NT2/D1 (cell line): ENCODE measurements at regions not wholly inside any gene's neighbourhood (a gene's known extent, or its start where the extent isn't known, plus 50 kb on each side); places are given as distances from the start of the nearest gene placed in this dataset.

Experiments
- YY1 ChIP-seq: IDR thresholded peaks from 2 replicates; pipeline ENCODE4 v1.6.1; 2011; ENCODE audit not compliant: insufficient read length, insufficient read depth
- ZNF274 ChIP-seq: IDR thresholded peaks from 2 replicates; pipeline ENCODE4 v1.6.1; 2011; ENCODE audit warnings: mild to moderate bottlenecking, low read depth, low read length

GRCh38 chr10:32114508-32114907 lies 58.3 kb upstream of the KIF5B start:
- TF ChIP-seq ZNF274 (no peak), YY1 (no peak)
